Activated naive CD4-positive, alpha-beta T cell treated with anti-CD3 and anti-CD28 coated beads, Interleukin-2, amount 50 U/mL, for 24 hours (primary cell): ENCODE measurements at regions not wholly inside any gene's neighbourhood (a gene's known extent, or its start where the extent isn't known, plus 50 kb on each side); places are given as distances from the start of the nearest gene placed in this dataset.

Experiments
- H3K27ac Mint-ChIP-seq: one replicate; pipeline ENCODE4 v1.8.0; 2021; ENCODE audit warnings: mild to moderate bottlenecking, mixed read lengths
- H3K27me3 Mint-ChIP-seq: one replicate; pipeline ENCODE4 v1.8.0; 2021; ENCODE audit warnings: mixed read lengths
- H3K36me3 Mint-ChIP-seq: one replicate; pipeline ENCODE4 v1.8.0; 2021; ENCODE audit warnings: mixed read lengths
- H3K4me1 Mint-ChIP-seq: one replicate; pipeline ENCODE4 v1.8.0; 2021; ENCODE audit warnings: mixed read lengths
- H3K4me3 Mint-ChIP-seq: one replicate; pipeline ENCODE4 v1.8.0; 2021; ENCODE audit warnings: mild to moderate bottlenecking, mixed read lengths
- H3K9me3 Mint-ChIP-seq: one replicate; pipeline ENCODE4 v1.8.0; 2021; ENCODE audit warnings: mixed read lengths

GRCh38 chr1:31523012-31523411 is 53.3 kb upstream of the TINAGL1 start:
- H3K4me1 Mint-ChIP-seq = no peaks in the 10 kb centered on the region
- peaks cover 6% of the 10 kb centered on the region for H3K9me3 Mint-ChIP-seq
- H3K36me3 Mint-ChIP-seq = peaks cover 4% of the 10 kb centered on the region
- no peak overlapping the region for H3K4me3 Mint-ChIP-seq
- peaks cover 2% of the 10 kb centered on the region for H3K27me3 Mint-ChIP-seq
- H3K27ac Mint-ChIP-seq = no peak overlapping the region

DNA sequence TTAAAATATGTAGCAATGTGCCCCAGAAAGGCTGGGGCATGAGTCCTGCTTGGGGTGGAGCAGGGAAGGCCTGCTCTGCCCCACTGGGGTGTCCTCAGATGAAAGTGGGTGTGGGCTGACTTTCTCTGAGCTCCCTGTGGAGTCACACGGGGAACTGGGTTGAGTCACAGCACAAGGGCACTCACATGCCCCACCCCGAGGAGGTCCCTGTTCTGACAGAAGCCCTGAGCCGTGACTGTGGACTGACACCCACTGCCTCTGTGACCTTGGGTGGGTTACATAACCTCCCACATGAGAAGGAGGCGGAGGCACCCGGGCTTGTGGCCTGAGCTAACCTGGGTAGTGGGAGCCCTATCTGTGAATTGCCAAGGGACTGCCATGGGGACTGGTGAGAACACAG is 52.5 kb upstream of the TINAGL1 start:
- no peak overlapping the region for H3K4me3 Mint-ChIP-seq
- peaks cover 2% of the 10 kb centered on the region for H3K27me3 Mint-ChIP-seq
- H3K36me3 Mint-ChIP-seq = peaks cover 4% of the 10 kb centered on the region
- H3K27ac Mint-ChIP-seq = no peak overlapping the region
- H3K9me3 Mint-ChIP-seq = peaks cover 6% of the 10 kb centered on the region
- no peaks in the 10 kb centered on the region for H3K4me1 Mint-ChIP-seq

DNA sequence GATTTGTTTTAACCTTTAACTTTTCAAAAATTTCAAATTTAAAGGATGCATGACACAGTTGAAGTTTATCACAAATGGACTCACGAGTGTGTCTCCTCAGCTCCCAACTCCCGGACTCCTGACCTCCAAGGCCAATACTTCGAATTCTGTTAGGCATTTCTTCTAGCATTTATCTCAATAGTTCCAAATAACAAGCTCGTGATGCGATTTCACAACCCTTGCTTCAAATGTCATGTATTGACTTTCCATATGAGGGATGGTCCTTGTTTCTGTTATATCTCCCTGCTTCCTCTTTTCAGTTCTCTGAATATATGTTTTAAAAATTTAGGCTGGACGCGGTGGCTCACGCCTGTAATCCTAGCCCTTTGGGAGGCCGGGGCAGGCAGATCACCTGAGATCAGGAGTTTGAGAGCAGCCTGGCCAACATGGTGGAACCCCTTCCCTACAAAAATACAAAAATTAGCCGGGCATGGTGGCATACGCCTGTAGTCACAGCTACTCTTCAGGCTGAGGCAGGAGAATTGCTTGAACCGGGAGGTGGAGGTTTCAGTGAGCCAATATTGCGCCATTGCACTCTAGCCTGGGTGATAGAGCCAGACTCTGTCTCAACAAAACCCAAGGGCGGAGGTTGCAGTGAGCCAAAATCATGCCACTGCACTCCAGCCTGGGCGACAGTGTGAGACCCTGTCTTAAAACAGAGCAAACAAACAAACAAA is 52.0 kb upstream of the TINAGL1 start:
- no peak overlapping the region for H3K27ac Mint-ChIP-seq
- peaks cover 4% of the 10 kb centered on the region for H3K36me3 Mint-ChIP-seq
- H3K9me3 Mint-ChIP-seq = peaks cover 6% of the 10 kb centered on the region
- H3K4me1 Mint-ChIP-seq = no peaks in the 10 kb centered on the region
- H3K27me3 Mint-ChIP-seq = peaks cover 2% of the 10 kb centered on the region
- no peak overlapping the region for H3K4me3 Mint-ChIP-seq
